Urothelium cell line (cell line): ENCODE measurements at regions not wholly inside any gene's neighbourhood (a gene's known extent, or its start where the extent isn't known, plus 50 kb on each side); places are given as distances from the start of the nearest gene placed in this dataset.

Experiments
- DNase-seq: peaks from one replicate; pipeline ENCODE4 v3.0.0; 2011; ENCODE audit warnings: low spot score, mixed read lengths
- FAIRE-seq: peaks from 2 replicates; lab custom pipeline; 2011; peaks lifted over from hg19 to GRCh38; lab: Jason Lieb, UNC

DNA sequence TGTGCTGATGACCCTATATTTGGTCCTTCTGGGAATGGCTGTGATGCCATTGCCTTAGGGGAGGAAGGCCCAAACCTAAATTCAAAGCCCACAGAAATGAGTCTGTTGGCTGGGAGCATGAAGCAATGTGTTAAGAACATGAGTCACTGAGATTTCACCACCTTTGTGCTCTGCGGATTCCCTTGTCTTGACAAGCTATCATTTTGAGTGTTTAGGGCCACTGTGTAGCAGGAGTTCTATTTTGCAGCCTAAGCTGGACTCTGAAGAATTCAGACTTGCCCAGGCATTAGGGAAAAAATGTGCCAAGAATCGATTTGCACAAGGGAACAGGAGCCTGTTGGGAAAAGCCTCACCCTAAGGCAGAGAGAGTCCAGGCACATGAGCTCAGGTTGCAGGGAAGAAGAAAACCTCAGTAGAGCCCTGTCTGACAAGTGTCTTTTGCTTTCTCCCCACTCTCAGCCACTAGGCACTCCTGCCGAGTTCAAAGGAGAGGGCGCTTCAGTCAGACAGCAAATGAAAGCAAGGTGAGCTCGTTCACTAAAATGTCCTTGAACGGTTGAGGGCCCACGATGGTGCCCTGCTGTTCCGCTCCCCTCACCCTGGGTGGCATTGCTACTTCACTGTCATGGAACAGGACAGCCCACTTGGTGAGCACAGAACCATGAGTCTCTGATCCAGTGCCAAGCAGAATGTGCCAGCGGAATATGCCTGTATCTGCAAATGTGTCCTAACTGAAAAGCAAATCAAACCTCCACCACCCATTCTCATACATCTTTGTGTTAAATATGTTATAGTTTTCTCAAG lies 93.6 kb downstream of the PRLHR start:
- FAIRE-seq (no peak), DNase-seq (peak; percentile 46)

GRCh38 chr10:118501171-118501570 lies 94.3 kb downstream of the PRLHR start:
- DNase-seq (no peak), FAIRE-seq (no peak)

GRCh38 chr10:118500477-118501104 lies 94.9 kb downstream of the PRLHR start:
- no peak for DNase-seq

GRCh38 chr10:118499186-118499585 lies 96.3 kb downstream of the PRLHR start:
- no peak for FAIRE-seq
- no peak for DNase-seq

More at GRCh38 chr10:118500477-118501104, 94.9 kb downstream of the PRLHR start:
- no peak for FAIRE-seq

GRCh38 chr10:118498623-118499022 lies 96.8 kb downstream of the PRLHR start:
- DNase-seq (no peak), FAIRE-seq (no peak)

DNA sequence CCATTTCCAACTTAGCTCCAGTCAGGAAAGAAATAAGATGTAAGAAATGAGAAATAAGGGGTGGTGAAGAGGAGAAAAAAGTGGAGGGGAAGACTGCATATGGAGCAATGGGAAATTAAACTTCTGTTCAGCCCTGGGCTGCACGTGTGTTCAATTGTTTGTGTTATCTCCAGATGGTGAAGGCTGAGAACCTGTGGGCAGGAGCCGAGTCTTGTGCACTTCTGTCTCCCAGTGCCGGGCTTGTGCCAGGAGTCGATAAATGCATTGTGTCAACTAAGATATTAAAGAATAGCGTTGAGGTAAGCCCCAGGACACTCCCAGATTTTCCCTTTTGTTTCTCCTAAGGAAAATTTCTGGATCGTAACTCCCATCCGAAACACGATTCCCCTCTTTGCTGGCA lies 98.2 kb downstream of the PRLHR start:
- FAIRE-seq = no peak

GRCh38 chr10:118496525-118496924 lies 98.9 kb downstream of the PRLHR start:
- DNase-seq (no peak), FAIRE-seq (no peak)

More for the DNA sequence above, 98.2 kb downstream of the PRLHR start:
- no peak for DNase-seq

DNA sequence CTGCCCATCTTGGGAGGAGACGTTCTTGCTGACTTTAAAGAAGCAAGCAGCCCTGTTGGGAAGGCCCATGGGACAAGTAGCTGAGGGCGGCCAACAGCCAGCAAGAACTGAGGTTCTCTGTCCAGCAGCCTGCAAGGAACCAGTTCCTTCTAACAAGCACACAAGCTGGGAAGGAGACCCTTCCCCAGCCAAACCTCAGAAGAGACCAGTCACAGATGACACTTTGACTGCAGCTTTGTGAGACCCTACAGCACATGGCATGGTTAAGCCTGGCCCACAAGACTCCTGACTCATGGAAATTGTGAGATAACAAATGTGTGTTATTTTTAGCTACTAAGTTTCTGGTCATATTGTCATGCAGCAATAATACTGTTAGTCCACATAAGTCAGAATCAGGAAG lies 99.9 kb downstream of the PRLHR start:
- DNase-seq (no peak), FAIRE-seq (no peak)

DNA sequence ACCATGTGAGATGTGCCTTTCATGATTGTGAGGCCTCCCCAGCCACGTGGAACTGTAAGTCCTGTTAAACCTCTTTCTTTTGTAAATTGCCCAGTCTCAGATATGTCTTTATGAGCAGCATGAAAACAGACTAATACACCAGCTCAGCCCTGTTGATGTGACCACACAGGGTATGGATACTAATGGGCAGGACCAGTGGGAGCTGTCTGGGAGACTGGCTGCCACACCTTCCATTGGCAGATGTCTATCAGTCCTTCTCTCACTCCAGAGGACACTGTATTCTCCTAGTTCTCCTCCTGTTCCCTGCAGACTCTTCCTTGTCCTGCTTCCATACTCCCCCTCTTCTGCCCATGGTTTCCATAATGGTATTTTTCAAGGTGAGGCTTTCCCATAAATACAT lies 104.4 kb downstream of the PRLHR start:
- DNase-seq = no peak
- FAIRE-seq = no peak

DNA sequence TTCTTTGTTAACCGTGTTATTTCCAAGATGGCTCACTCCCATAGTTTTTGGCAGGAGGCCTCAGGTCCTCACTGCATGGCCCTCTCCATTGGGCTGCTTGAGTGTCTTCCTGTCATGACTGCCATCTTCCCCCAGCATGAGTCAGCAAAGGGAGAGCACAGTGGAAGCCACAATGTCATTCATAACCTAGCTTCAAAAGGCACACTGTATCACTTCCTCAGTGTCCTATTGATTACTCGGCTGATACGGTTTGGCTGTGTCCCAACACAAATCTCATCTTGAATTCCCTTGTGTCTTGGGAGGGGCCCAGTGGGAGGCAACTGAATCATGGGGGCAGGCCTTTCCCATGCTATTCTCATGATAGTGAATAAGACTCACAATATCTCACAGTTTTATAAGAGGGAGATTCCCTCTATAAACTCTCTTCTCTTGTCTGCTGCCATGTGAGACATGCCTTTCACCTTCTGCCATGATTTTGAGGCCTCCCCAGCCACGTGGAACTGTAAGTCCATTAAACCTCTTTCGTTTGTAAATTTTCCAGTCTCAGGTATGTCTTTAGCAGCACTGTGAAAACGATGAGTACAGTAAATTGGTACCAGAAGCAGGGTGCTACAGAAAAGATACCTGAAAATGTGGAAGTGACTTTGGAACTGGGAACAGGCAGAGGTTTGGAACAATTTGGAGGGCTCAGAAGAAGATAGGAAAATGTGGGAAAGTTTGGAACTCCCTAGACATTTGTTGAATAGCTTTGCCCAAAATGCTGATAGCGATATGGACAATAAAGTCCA lies 106.5 kb downstream of the PRLHR start:
- DNase-seq (no peak), FAIRE-seq (no peak)

DNA sequence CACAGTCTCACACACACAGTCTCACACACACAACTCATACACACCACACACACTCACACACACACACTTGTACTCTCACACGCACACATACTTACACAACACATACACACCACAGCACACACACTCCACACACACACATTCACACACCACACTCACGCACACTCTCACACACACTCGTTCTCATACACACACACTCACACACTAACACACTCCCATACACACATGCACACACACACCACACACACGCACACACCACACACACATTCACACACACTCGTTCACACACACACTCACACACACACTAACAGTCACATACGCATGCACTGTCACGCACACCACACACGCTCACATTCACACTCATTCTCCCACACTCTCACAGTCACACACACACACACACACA lies 109.8 kb downstream of the PRLHR start:
- FAIRE-seq = peak; percentile 95
- DNase-seq = no peak

DNA sequence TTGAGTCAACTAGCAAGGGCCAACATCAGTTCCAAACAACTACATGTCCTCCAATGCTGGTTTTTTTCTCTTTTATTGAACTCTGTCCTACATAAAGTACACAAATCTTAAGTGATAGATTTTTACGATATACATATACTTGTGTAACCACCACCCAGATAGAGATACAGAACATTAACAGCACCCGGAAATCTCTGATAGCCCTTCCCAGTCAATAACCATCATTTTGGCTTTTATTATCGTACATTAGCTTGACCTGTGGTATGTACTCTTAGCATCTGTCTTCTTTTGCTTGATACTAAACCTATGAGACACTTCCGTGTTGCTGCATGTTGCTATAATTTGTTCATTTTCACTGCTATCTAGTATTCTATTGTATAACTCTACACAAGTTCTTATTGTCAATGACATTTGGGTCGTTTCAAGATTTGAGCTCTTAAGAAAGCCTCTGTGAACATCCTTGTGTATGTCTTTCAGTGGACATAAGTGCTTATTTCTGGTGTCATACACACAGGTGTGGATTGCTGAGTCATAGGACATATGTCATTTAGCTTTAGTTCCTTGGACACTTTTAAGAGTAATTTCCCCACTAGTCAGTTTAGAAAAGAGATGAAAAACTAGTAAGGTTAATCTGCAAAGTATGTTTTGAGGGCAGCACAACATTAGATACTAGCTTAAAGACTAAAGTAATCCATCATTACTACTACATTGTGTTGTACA lies 111.1 kb downstream of the PRLHR start:
- DNase-seq = no peak
- no peak for FAIRE-seq

DNA sequence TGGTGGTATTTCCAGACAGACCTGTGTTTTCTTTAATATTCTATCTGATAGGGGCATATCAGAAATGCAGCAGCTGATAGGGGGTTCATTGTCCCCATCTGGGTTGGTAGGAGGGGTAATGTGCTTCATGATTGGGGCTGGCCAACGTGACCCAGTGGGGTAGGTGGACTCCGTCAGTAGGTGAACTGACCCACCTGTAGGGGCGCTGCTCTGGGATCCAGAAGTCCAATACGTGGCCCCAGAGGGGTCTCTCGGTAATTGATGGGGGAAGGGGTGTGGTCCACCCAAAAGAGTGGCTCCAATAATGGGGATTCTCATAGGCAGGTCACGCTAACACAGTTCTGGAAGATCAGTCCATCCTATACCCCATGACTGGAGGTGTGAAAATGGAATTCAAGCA lies 112.0 kb downstream of the PRLHR start:
- DNase-seq = no peak
- no peak for FAIRE-seq

- DNase-seq (no peak), FAIRE-seq (no peak)
These were observed 112.8 kb downstream of the PRLHR start for GRCh38 chr10:118482393-118483331.

DNA sequence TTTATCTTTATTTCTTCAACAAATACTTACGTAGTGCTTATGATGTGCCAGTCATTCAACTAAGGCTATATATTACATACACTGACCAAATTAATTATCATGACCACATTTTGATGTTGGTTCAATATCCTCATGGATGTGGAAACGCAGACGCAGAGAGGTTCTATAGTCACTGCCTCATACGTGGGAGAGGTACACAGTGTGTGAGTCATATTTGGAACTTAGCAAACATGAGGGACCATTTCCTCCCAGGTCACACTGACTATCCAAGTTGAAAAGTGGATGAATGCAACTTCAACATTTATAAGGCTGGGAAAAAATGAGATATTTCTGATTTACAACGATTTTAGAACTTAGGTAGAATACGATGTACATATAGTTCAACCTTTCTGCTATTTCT lies 113.6 kb downstream of the PRLHR start:
- DNase-seq = no peak
- FAIRE-seq = no peak

DNA sequence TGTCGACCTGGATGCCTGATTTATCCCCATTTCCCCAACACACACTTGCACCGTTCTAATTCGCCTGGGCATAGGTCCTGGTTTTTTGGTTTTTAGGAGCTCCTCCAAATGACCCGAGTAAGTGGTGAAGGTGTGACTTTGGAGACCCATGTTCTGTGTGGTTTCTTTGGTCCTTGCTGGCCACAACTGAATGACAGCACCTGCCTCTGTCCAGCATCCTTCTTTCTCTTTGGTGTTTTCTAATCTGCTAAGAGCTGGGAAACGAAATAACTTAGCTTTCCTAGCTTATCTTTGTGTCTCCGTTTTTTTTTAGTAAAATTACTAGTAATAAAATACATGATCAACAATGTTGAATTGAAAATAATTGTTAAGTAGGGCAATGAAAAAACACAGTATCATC lies 120.2 kb downstream of the PRLHR start:
- DNase-seq (no peak), FAIRE-seq (no peak)

DNA sequence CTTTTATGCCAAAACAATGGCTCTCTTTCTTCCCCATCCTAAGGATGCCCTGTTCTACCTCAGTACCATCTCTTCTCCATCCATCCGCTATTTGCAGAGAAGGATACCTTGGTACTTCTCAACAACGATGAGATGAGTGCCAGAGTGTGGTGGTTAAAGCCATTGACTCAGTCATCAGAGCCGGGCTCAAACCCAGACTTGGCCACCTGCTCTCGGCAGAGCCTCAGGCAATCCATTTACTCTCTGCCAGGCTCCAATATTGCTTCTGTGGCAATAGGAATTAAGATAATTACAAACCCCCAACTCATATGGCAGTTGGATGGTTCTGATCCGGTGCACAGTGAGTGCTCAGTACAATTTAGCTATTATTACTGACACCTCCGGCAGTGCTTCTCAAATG lies 121.3 kb downstream of the PRLHR start:
- FAIRE-seq (no peak), DNase-seq (no peak)

- FAIRE-seq = no peak
- no peak for DNase-seq
These were observed 122.0 kb downstream of the PRLHR start for GRCh38 chr10:118473305-118473960.
